HCT116 (cell line): ENCODE measurements at regions not wholly inside any gene's neighbourhood (a gene's known extent, or its start where the extent isn't known, plus 50 kb on each side); places are given as distances from the start of the nearest gene placed in this dataset.

Source experiments
- ATAC-seq: fragments of 200-7000 bp; cut with Tn5 transposase; 2 replicates; pipeline ENCODE4 v1.9.1; 2020; ENCODE audit warnings: mild to moderate bottlenecking, moderate library complexity
- BruUV-seq: library from RNA; stranded (reverse); fragments of 400-500 nt; replicated peaks from 2 replicates; lab custom pipeline; 2021; lab: Mats Ljungman, UMichigan
- CTCF ChIA-PET: fragments of 300-600 bp; sonication (Branson Sonifier 250); formaldehyde crosslinking; loops from one replicate; lab custom pipeline; 2021; ENCODE audit warnings: antibody characterized with exemption; lab: Charles Lee
- POLR2A ChIA-PET: fragments of 300-600, 350-600 bp; sonication (Branson Sonifier 250); formaldehyde crosslinking; loops from one replicate; lab custom pipeline; 2021; ENCODE audit warnings: antibody characterized with exemption; lab: Charles Lee
- RAD21 ChIA-PET, 2 experiments: fragments of 300-600 bp; sonication (Branson Sonifier 250); formaldehyde crosslinking; loops; one replicate each; lab custom pipeline; 2023; ENCODE audit warnings: low total read pairs in 2 of 2; ENCODE audit not compliant: uncharacterized antibody in 2 of 2, unreplicated experiment in 2 of 2, low non-redundant PET in 1 of 2; lab: Charles Lee
- DNase-seq: peaks from one replicate; pipeline ENCODE4 v3.0.0-alpha.2; 2010; ENCODE audit warnings: low read depth, low spot score
- H2AFZ ChIP-seq: fragments of 200-600 bp; shearing (Covaris generic), sonication (generic); 2 replicates; pipeline ENCODE4 v1.6.1; 2017; ENCODE audit warnings: low read depth, mixed run types, mixed read lengths, antibody characterized with exemption, low read length; ENCODE audit not compliant: poor library complexity, severe bottlenecking
- H3K27ac ChIP-seq: 2 replicates; pipeline ENCODE4 v1.5.1; 2012; ENCODE audit warnings: low read depth, low read length
- H3K27me3 ChIP-seq: fragments of 200-600 bp; sonication (generic); 2 replicates; pipeline ENCODE4 v1.6.1; 2016; ENCODE audit warnings: mixed run types, low read length, mixed read lengths; ENCODE audit not compliant: insufficient read depth
- H3K36me3 ChIP-seq, 2 experiments: fragments of 200-500 bp in 1 of 2; fragments of 200-600 bp in 1 of 2; sonication (Bioruptor generic) in 1 of 2; sonication (generic) in 1 of 2; 2 replicates each; pipeline versions ENCODE4 v1.5.1 to v1.6.1; 2014 to 2016; ENCODE audit warnings: low read length in 2 of 2, inconsistent platforms in 1 of 2, mixed read lengths in 1 of 2, mixed run types in 1 of 2; ENCODE audit not compliant: insufficient read depth in 2 of 2, control insufficient read depth in 1 of 2
- H3K4me1 ChIP-seq, 2 experiments: fragments of 200-600 bp in 1 of 2; sonication (generic) in 1 of 2; 2 replicates each; pipeline versions ENCODE4 v1.5.1 to v1.6.1; 2012 to 2017; ENCODE audit warnings: low read length in 2 of 2, inconsistent platforms in 1 of 2, mild to moderate bottlenecking in 1 of 2, mixed read lengths in 1 of 2, mixed run types in 1 of 2, moderate library complexity in 1 of 2; ENCODE audit not compliant: insufficient read depth in 2 of 2, control insufficient read depth in 1 of 2
- H3K4me2 ChIP-seq: fragments of 200-600 bp; sonication (generic); 2 replicates; pipeline ENCODE4 v1.6.1; 2017; ENCODE audit warnings: mixed run types, low read length, mixed read lengths
- H3K4me3 ChIP-seq, 2 experiments: fragments of 200-600 bp in 1 of 2; sonication (generic) in 1 of 2; replicated peaks in 1 of 2; 2 replicates each; pipeline ENCODE4 v1.5.1; 2011 to 2016; ENCODE audit warnings: low read length in 2 of 2, control low read depth in 1 of 2, low read depth in 1 of 2, mild to moderate bottlenecking in 1 of 2, mixed read lengths in 1 of 2, mixed run types in 1 of 2
- H3K79me2 ChIP-seq: fragments of 200-600 bp; sonication (generic); 2 replicates; pipeline ENCODE4 v1.6.1; 2017; ENCODE audit warnings: mild to moderate bottlenecking, mixed run types, low read length, moderate library complexity, mixed read lengths; ENCODE audit not compliant: insufficient read depth
- H3K9ac ChIP-seq: fragments of 200-600 bp; sonication (generic); 2 replicates; pipeline ENCODE4 v1.6.1; 2016; ENCODE audit warnings: low read length, mixed read lengths
- H3K9me2 ChIP-seq: fragments of 200-600 bp; sonication (generic), shearing (Covaris generic); 2 replicates; pipeline ENCODE4 v1.6.1; 2017; ENCODE audit warnings: mixed run types, mild to moderate bottlenecking, moderate library complexity; ENCODE audit not compliant: insufficient read depth
- H3K9me3 ChIP-seq, 2 experiments: fragments of 200-500 bp in 1 of 2; fragments of 200-600 bp in 1 of 2; sonication (Bioruptor generic) in 1 of 2; sonication (generic) in 1 of 2; 2 replicates each; pipeline ENCODE4 v1.6.1; 2014 to 2017; ENCODE audit warnings: low read length in 2 of 2, mixed read lengths in 2 of 2, inconsistent platforms in 1 of 2, low read depth in 1 of 2, mild to moderate bottlenecking in 1 of 2, mixed run types in 1 of 2, moderate library complexity in 1 of 2; ENCODE audit not compliant: control insufficient read depth in 1 of 2, insufficient read depth in 1 of 2
- H4K20me1 ChIP-seq: fragments of 200-600 bp; sonication (generic), shearing (Covaris generic); 2 replicates; pipeline ENCODE4 v1.6.1; 2017; ENCODE audit warnings: mixed run types, mild to moderate bottlenecking, moderate library complexity; ENCODE audit not compliant: insufficient read depth
- ATF3 ChIP-seq: IDR thresholded peaks from 2 replicates; pipeline ENCODE4 v1.6.1; 2012
- CBX3 ChIP-seq: IDR thresholded peaks from 2 replicates; pipeline ENCODE4 v1.6.1; 2012; ENCODE audit warnings: low read depth
- CTCF ChIP-seq, 3 experiments: fragments of 200-600 bp in 1 of 3; sonication (generic) in 1 of 3; IDR thresholded peaks in 2 of 3; conservative IDR thresholded peaks in 1 of 3; 2 replicates each; pipeline ENCODE4 v1.5.1; 2012 to 2017; ENCODE audit warnings: low read depth in 2 of 3, low read length in 2 of 3, antibody characterized with exemption in 1 of 3, borderline replicate concordance in 1 of 3, control low read depth in 1 of 3, mild to moderate bottlenecking in 1 of 3, mixed read lengths in 1 of 3, mixed run types in 1 of 3, moderate library complexity in 1 of 3; ENCODE audit not compliant: insufficient read depth in 1 of 3
- EZH2 ChIP-seq: fragments of 200-600 bp; sonication (generic); IDR thresholded peaks from 2 replicates; pipeline ENCODE4 v1.6.1; 2017; ENCODE audit warnings: antibody characterized with exemption, mixed run types
- EZH2phosphoT487 ChIP-seq: fragments of 200-600 bp; IDR thresholded peaks from 2 replicates; pipeline ENCODE4 v1.6.1; 2018; ENCODE audit warnings: antibody characterized with exemption, borderline replicate concordance
- JUND ChIP-seq: IDR thresholded peaks from 2 replicates; pipeline ENCODE4 v1.6.1; 2012
- RAD21 ChIP-seq: IDR thresholded peaks from 2 replicates; pipeline ENCODE4 v1.6.1; 2012; ENCODE audit warnings: low read depth, mild to moderate bottlenecking
- SP1 ChIP-seq: IDR thresholded peaks from 2 replicates; pipeline ENCODE4 v1.6.1; 2012; ENCODE audit warnings: low read depth
- SRF ChIP-seq: IDR thresholded peaks from 2 replicates; pipeline ENCODE4 v1.6.1; 2012; ENCODE audit warnings: low read depth
- TCF7L2 ChIP-seq: IDR thresholded peaks from 2 replicates; pipeline ENCODE4 v1.7.0; 2011; ENCODE audit warnings: borderline replicate concordance, inconsistent platforms; ENCODE audit not compliant: insufficient read depth, insufficient read length; ENCODE audit errors: extremely low read depth
- YY1 ChIP-seq: IDR thresholded peaks from 2 replicates; pipeline ENCODE4 v1.6.1; 2011; ENCODE audit warnings: low read length, low read depth, moderate library complexity, mild to moderate bottlenecking; ENCODE audit not compliant: insufficient replicate concordance; ENCODE audit errors: extremely low read depth
- ZFX ChIP-seq: fragments of 450-650 bp; IDR thresholded peaks from 2 replicates; pipeline ENCODE4 v1.6.1; 2017
- intact Hi-C: fragments of 100-400 bp; cut with micrococcal nuclease; formaldehyde crosslinking; loops from 2 replicates; pipeline ENCODE4 v1.10.0; 2022
- TF ChIP-seq, protein P1 (sequence below): IDR thresholded peaks from 2 replicates; pipeline ENCODE4 v1.6.1; 2011; ENCODE audit warnings: mild to moderate bottlenecking, low read length, moderate library complexity; ENCODE audit not compliant: insufficient replicate concordance; ENCODE audit errors: extremely low read depth

- TF ChIP-seq SRF (no peak), CBX3 (no peak), RAD21 (no peak), YY1 (no peak), SP1 (no peak)
- TF ChIP-seq, protein P1, sequence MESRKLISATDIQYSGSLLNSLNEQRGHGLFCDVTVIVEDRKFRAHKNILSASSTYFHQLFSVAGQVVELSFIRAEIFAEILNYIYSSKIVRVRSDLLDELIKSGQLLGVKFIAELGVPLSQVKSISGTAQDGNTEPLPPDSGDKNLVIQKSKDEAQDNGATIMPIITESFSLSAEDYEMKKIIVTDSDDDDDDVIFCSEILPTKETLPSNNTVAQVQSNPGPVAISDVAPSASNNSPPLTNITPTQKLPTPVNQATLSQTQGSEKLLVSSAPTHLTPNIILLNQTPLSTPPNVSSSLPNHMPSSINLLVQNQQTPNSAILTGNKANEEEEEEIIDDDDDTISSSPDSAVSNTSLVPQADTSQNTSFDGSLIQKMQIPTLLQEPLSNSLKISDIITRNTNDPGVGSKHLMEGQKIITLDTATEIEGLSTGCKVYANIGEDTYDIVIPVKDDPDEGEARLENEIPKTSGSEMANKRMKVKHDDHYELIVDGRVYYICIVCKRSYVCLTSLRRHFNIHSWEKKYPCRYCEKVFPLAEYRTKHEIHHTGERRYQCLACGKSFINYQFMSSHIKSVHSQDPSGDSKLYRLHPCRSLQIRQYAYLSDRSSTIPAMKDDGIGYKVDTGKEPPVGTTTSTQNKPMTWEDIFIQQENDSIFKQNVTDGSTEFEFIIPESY: no peak
- no peaks in the 10 kb centered on the region for H3K36me3 ChIP-seq
- ChIA-PET RAD21 (no interaction called here), POLR2A (no interaction called here), CTCF (no interaction called here)
- H3K27ac ChIP-seq: no peak overlapping the region
- ATAC-seq (no peak), DNase-seq (no peak)
- no peak overlapping the region for H3K4me3 ChIP-seq
- intact Hi-C loops: no loop called here
- no peaks in the 10 kb centered on the region for H3K9me3 ChIP-seq
- H3K9ac ChIP-seq: no peak overlapping the region
- no peaks in the 10 kb centered on the region for H3K9me2 ChIP-seq
- BruUV-seq: no TSS peak
- no peaks in the 10 kb centered on the region for H3K4me1 ChIP-seq
- H3K27me3 ChIP-seq: no peaks in the 10 kb centered on the region
- H3K79me2 ChIP-seq: no peaks in the 10 kb centered on the region
- no peaks in the 10 kb centered on the region for H4K20me1 ChIP-seq
- no peak overlapping the region for H3K4me2 ChIP-seq
- H2AFZ ChIP-seq: no peak overlapping the region
These were observed 110.4 kb upstream of the CTNNB1 start for GRCh38 chr3:41088882-41089281.

GRCh38 chr3:41089566-41089965 lies 109.7 kb upstream of the CTNNB1 start:
- ATAC-seq: no peak
- H3K9ac ChIP-seq: no peak overlapping the region
- H2AFZ ChIP-seq: no peak overlapping the region
- intact Hi-C loops: no loop called here
- RAD21 ChIA-PET: no interaction called here
- no peak overlapping the region for H3K27ac ChIP-seq
- H3K27me3 ChIP-seq: no peaks in the 10 kb centered on the region
- no peaks in the 10 kb centered on the region for H3K9me2 ChIP-seq
- no peaks in the 10 kb centered on the region for H3K9me3 ChIP-seq
- no peak overlapping the region for H3K4me2 ChIP-seq
- no TSS peak for BruUV-seq
- no peak for DNase-seq
- no peaks in the 10 kb centered on the region for H3K79me2 ChIP-seq
- H3K36me3 ChIP-seq: no peaks in the 10 kb centered on the region
- TF ChIP-seq SP1 (no peak), ATF3 (no peak), ZFX (no peak), EZH2 (no peak), EZH2phosphoT487 (no peak), CTCF (IDR thresholded peaks at IDR 0.05 in 2 of 3, conservative IDR thresholded peaks at IDR 0.05 in 1 of 3; ENCODE audit: borderline replicate concordance in 1 of 3, insufficient read depth in 1 of 3, low read depth in 2 of 3, low read length in 2 of 3) (no peak), TCF7L2 (no peak), RAD21 (no peak), JUND (no peak)
- TF ChIP-seq, all 23 proteins: peak for 0
- Histone ChIP-seq H3K4me1 (no peaks in the 10 kb centered on the region), H4K20me1 (no peaks in the 10 kb centered on the region), H3K4me3 (no peak overlapping the region)
- POLR2A ChIA-PET: no interaction called here
- CTCF ChIA-PET: no interaction called here
